C4-2B (cell line): ENCODE measurements at regions not wholly inside any gene's neighbourhood (a gene's known extent, or its start where the extent isn't known, plus 50 kb on each side); places are given as distances from the start of the nearest gene placed in this dataset.

ENCODE experiments used
- ZFX ChIP-seq: fragments of 450-650 bp; IDR thresholded peaks from 2 replicates; pipeline ENCODE4 v1.6.1; 2017
- TF ChIP-seq, protein P1 (sequence below): fragments of 450-650 bp; conservative IDR thresholded peaks from 2 replicates; pipeline ENCODE4 v1.5.1; 2017; ENCODE audit warnings: mild to moderate bottlenecking

- TF ChIP-seq, protein P1, sequence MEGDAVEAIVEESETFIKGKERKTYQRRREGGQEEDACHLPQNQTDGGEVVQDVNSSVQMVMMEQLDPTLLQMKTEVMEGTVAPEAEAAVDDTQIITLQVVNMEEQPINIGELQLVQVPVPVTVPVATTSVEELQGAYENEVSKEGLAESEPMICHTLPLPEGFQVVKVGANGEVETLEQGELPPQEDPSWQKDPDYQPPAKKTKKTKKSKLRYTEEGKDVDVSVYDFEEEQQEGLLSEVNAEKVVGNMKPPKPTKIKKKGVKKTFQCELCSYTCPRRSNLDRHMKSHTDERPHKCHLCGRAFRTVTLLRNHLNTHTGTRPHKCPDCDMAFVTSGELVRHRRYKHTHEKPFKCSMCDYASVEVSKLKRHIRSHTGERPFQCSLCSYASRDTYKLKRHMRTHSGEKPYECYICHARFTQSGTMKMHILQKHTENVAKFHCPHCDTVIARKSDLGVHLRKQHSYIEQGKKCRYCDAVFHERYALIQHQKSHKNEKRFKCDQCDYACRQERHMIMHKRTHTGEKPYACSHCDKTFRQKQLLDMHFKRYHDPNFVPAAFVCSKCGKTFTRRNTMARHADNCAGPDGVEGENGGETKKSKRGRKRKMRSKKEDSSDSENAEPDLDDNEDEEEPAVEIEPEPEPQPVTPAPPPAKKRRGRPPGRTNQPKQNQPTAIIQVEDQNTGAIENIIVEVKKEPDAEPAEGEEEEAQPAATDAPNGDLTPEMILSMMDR, result no peak
- no peak for TF ChIP-seq ZFX
These were observed 110.8 kb upstream of the ATP8A1 start for GRCh38 chr4:42767669-42768068.
